ENCODE measurements at regions not wholly inside any gene's neighbourhood (a gene's known extent, or its start where the extent isn't known, plus 50 kb on each side); places are given as distances from the start of the nearest gene placed in this dataset.

- H3K9me3 Mint-ChIP-seq (ENCODE audit: low read depth) = peaks cover 3% of the 10 kb centered on the region
- no peak overlapping the region for H3K27ac Mint-ChIP-seq (ENCODE audit: unreplicated experiment)
Observed at GRCh38 chr10:121051171-121051570, 200.0 kb downstream of the WDR11 start.

GRCh38 chr10:121051696-121052279 lies 200.6 kb downstream of the WDR11 start:
- H3K9me3 Mint-ChIP-seq (ENCODE audit: low read depth) = peaks cover 3% of the 10 kb centered on the region
- H3K36me3 Mint-ChIP-seq (ENCODE audit: low read depth) = no peaks in the 10 kb centered on the region
- DNase-seq (ENCODE audit: low spot score) = no peak
- TF ChIP-seq, protein P1, sequence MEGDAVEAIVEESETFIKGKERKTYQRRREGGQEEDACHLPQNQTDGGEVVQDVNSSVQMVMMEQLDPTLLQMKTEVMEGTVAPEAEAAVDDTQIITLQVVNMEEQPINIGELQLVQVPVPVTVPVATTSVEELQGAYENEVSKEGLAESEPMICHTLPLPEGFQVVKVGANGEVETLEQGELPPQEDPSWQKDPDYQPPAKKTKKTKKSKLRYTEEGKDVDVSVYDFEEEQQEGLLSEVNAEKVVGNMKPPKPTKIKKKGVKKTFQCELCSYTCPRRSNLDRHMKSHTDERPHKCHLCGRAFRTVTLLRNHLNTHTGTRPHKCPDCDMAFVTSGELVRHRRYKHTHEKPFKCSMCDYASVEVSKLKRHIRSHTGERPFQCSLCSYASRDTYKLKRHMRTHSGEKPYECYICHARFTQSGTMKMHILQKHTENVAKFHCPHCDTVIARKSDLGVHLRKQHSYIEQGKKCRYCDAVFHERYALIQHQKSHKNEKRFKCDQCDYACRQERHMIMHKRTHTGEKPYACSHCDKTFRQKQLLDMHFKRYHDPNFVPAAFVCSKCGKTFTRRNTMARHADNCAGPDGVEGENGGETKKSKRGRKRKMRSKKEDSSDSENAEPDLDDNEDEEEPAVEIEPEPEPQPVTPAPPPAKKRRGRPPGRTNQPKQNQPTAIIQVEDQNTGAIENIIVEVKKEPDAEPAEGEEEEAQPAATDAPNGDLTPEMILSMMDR (IDR thresholded peaks at IDR 0.05) = no peak
- no peaks in the 10 kb centered on the region for H3K27me3 Mint-ChIP-seq (ENCODE audit: low read depth)
- H3K4me3 Mint-ChIP-seq (ENCODE audit: unreplicated experiment) = no peak overlapping the region
- H3K27ac Mint-ChIP-seq (ENCODE audit: unreplicated experiment) = no peak overlapping the region
- no peaks in the 10 kb centered on the region for H3K4me1 Mint-ChIP-seq (ENCODE audit: low read depth)

More at GRCh38 chr10:121051171-121051570, 200.0 kb downstream of the WDR11 start:
- TF ChIP-seq, protein P1 (IDR thresholded peaks at IDR 0.05) = no peak
- no peaks in the 10 kb centered on the region for H3K4me1 Mint-ChIP-seq (ENCODE audit: low read depth)
- H3K27me3 Mint-ChIP-seq (ENCODE audit: low read depth) = no peaks in the 10 kb centered on the region
- no peaks in the 10 kb centered on the region for H3K36me3 Mint-ChIP-seq (ENCODE audit: low read depth)
- H3K4me3 Mint-ChIP-seq (ENCODE audit: unreplicated experiment) = no peak overlapping the region
- no peak for DNase-seq (ENCODE audit: low spot score)

GRCh38 chr10:121053151-121053550 lies 202.0 kb downstream of the WDR11 start:
- Mint-ChIP-seq H3K27me3 (ENCODE audit: low read depth) (no peaks in the 10 kb centered on the region), H3K36me3 (ENCODE audit: low read depth) (no peaks in the 10 kb centered on the region), H3K9me3 (ENCODE audit: low read depth) (peaks cover 3% of the 10 kb centered on the region), H3K4me3 (ENCODE audit: unreplicated experiment) (no peak overlapping the region), H3K4me1 (ENCODE audit: low read depth) (peaks cover 8% of the 10 kb centered on the region), H3K27ac (ENCODE audit: unreplicated experiment) (no peak overlapping the region)
- no peak for DNase-seq (ENCODE audit: low spot score)
- TF ChIP-seq, protein P1 (IDR thresholded peaks at IDR 0.05) = no peak

DNA sequence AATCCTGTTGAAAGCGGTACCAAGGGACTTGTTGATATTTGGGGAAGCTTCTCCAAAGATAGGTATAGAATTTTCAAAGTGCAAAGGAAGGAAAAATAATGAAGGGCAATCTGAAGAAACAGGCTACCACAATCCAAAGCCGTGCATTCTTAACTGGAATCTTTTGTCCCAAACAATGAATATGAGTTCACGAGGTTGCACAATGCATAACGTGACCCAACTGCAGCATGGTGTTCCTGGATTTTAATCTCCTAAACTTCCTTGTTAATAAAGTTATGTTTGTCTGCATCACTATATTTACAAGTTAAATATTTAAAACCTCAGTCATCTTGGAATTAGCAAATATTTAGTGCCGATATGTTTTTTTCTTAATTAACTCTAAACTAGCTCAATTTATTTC lies 203.7 kb downstream of the WDR11 start:
- Mint-ChIP-seq H3K4me1 (ENCODE audit: low read depth) (peaks cover 8% of the 10 kb centered on the region), H3K4me3 (ENCODE audit: unreplicated experiment) (no peak overlapping the region), H3K36me3 (ENCODE audit: low read depth) (no peaks in the 10 kb centered on the region), H3K27ac (ENCODE audit: unreplicated experiment) (no peak overlapping the region), H3K27me3 (ENCODE audit: low read depth) (no peaks in the 10 kb centered on the region), H3K9me3 (ENCODE audit: low read depth) (peaks cover 3% of the 10 kb centered on the region)
- DNase-seq (ENCODE audit: low spot score) = no peak
- TF ChIP-seq, protein P1 (IDR thresholded peaks at IDR 0.05) = no peak

DNA sequence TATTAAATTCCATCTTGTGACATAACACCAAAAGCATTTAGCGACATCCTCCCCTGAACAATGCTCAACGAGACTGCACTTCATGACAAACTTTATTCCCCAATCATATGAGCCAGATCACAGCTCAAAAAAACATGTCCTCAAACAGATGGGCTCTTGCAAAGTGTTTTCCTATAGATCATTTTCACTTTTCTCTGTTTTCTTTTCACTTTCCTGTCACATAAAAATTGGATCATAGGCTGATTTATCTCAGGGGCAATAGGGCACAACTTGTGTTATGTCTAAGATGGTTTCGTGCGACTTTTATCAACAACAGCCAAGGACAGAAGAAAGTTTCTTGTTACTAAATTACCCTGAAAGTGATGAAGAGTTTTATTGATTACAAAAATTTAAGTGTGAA lies 206.1 kb downstream of the WDR11 start:
- H3K27me3 Mint-ChIP-seq (ENCODE audit: low read depth) = no peaks in the 10 kb centered on the region
- peaks cover 8% of the 10 kb centered on the region for H3K4me1 Mint-ChIP-seq (ENCODE audit: low read depth)
- no peak overlapping the region for H3K27ac Mint-ChIP-seq (ENCODE audit: unreplicated experiment)
- no peaks in the 10 kb centered on the region for H3K9me3 Mint-ChIP-seq (ENCODE audit: low read depth)
- TF ChIP-seq, protein P1 (IDR thresholded peaks at IDR 0.05) = no peak
- DNase-seq (ENCODE audit: low spot score) = no peak
- H3K4me3 Mint-ChIP-seq (ENCODE audit: unreplicated experiment) = no peak overlapping the region
- H3K36me3 Mint-ChIP-seq (ENCODE audit: low read depth) = no peaks in the 10 kb centered on the region

Measured in chondrocyte (in vitro differentiated cells).